Spleen (tissue), 7 donors: ENCODE measurements at regions not wholly inside any gene's neighbourhood (a gene's known extent, or its start where the extent isn't known, plus 50 kb on each side); places are given as distances from the start of the nearest gene placed in this dataset.

Experiments used
- POLR2A ChIP-seq, 3 donors: fragments of 450-650 bp; IDR thresholded peaks; one replicate each; pipeline ENCODE4 v1.5.1; 2017; ENCODE audit warnings: antibody characterized with exemption in 3 of 3, mild to moderate bottlenecking in 1 of 3
- POLR2AphosphoS5 ChIP-seq, 3 donors: sonication (generic); formaldehyde crosslinking; IDR thresholded peaks; one replicate each; pipeline ENCODE4 v1.5.1; 2017; ENCODE audit warnings: antibody characterized with exemption in 3 of 3
- TF ChIP-seq, protein P1 (sequence below), 11 experiments: fragments of 200-600 bp in 7 of 11; fragments of 450-650 bp in 4 of 11; sonication (generic) in 4 of 11; IDR thresholded peaks in 8 of 11; conservative IDR thresholded peaks in 3 of 11; 1 replicate in 7 of 11; 2 replicates in 4 of 11; pipeline versions ENCODE4 v1.4.0 to v1.8.0; 2016 to 2021; ENCODE audit warnings: antibody characterized with exemption in 11 of 11, inconsistent platforms in 4 of 11, mild to moderate bottlenecking in 1 of 11
- donor health status: DM: no; HTN: no; CAD: no; lungs with moderate emphysema.
- donor health status: DM: no; HTN: no; CAD: no.
- donor health status: DM: no; HTN: no; CAD: no.

DNA sequence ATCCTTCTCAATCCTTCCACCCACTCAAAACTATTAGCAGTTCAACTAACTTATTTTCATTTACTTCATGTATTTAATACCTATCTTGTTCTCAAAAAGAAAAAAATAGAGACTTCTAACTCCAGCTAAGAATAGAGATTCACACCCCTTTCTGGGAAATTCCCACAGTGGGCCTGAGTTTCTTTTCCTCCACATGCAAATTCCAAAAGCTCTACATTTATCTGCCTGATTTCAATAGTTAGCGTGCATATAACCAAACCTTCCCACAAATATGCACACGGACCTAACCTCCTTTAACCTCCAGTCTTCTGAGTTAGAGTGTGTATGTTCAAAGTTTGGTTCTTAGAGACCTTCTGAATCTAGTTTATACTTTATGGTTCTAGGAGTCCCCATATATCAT, 62.5 kb downstream of the GRIN2B start:
- TF ChIP-seq, protein P1, sequence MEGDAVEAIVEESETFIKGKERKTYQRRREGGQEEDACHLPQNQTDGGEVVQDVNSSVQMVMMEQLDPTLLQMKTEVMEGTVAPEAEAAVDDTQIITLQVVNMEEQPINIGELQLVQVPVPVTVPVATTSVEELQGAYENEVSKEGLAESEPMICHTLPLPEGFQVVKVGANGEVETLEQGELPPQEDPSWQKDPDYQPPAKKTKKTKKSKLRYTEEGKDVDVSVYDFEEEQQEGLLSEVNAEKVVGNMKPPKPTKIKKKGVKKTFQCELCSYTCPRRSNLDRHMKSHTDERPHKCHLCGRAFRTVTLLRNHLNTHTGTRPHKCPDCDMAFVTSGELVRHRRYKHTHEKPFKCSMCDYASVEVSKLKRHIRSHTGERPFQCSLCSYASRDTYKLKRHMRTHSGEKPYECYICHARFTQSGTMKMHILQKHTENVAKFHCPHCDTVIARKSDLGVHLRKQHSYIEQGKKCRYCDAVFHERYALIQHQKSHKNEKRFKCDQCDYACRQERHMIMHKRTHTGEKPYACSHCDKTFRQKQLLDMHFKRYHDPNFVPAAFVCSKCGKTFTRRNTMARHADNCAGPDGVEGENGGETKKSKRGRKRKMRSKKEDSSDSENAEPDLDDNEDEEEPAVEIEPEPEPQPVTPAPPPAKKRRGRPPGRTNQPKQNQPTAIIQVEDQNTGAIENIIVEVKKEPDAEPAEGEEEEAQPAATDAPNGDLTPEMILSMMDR (IDR thresholded peaks at IDR 0.05 in 8 of 11, conservative IDR thresholded peaks at IDR 0.05 in 3 of 11), result no peak
- TF ChIP-seq POLR2AphosphoS5 (IDR thresholded peaks at IDR 0.05) (no peak), POLR2A (IDR thresholded peaks at IDR 0.05) (no peak)
